GM21515 (cell line): ENCODE measurements at regions not wholly inside any gene's neighbourhood (a gene's known extent, or its start where the extent isn't known, plus 50 kb on each side); places are given as distances from the start of the nearest gene placed in this dataset.
A peak's percentile ranks its signal among the peaks of the same experiment; 100 is the strongest.

ENCODE experiments used
- ATAC-seq: cut with Tn5 transposase; IDR thresholded peaks from one replicate; pipeline ENCODE4 v1.9.1; 2021; ENCODE audit not compliant: unreplicated experiment

GRCh38 chr9:90420768-90421513 lies 221.7 kb downstream of the DIRAS2 start:
- no peak for ATAC-seq

DNA sequence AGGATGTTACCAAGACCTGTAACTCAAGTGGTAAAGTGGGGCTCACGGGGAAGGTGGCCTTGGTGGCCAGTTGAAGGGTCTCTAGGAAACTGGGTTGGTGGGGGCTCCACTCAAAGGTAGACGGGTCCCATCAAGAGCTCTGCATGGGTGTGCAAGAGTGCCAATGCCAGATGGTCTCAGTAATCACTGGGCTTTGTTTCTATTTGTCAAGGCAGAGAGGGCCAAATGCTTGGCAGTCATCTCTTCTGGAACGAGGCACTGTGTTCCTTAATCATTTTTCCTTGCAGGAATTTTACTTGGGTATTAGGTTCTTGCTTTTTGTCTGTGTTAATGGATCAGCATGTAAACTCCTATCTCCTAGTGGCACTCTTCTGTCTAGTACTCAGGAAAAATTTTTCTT lies 220.8 kb downstream of the DIRAS2 start:
- no peak for ATAC-seq

DNA sequence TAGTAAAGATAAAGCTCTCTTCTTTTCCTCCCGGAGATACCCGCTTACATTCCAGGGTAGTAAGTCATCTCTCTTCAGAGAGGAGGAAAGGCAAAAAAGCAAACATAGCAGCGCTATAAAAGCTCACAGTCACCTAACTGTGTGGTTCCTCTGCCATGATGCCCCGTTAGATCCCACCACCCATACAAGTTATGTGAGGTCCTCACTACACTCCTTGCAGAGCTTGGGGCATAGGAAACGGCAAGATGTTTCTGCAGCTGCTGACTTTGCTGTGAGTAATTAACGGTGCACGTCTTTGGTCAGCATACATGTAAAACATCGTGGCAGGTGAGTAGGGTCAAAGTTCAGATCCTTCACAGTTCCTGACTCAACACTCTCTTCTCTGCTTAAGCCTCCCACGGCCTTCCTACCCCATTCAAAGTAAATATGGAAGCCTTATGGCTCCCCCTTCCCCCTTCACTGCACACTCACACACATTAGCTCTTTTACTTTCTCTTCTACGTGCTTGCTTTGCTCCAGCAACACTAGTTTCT lies 218.9 kb downstream of the DIRAS2 start:
- no peak for ATAC-seq

DNA sequence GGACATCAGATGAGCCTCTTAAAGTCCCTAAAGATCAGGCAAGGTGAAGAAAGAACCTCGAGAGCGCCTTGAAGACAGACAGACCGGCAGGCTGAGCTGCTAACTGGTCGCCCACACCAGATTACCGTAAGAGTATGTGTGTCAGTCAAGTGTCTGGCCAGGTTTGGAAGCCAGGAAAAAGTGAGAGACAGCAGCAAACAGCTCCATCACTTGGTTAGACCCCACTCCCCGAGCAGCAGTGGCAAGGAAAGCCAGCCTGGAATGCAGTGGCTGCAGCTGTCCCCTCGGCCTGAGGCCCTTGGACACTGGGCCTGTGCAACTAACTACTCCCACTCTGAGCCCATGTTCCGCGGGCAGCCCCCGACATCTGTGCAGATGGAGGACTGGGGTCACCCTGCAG lies 214.1 kb downstream of the DIRAS2 start:
- ATAC-seq, result no peak

- no peak for ATAC-seq
Measured at GRCh38 chr9:90432951-90433350, 209.7 kb downstream of the DIRAS2 start.

DNA sequence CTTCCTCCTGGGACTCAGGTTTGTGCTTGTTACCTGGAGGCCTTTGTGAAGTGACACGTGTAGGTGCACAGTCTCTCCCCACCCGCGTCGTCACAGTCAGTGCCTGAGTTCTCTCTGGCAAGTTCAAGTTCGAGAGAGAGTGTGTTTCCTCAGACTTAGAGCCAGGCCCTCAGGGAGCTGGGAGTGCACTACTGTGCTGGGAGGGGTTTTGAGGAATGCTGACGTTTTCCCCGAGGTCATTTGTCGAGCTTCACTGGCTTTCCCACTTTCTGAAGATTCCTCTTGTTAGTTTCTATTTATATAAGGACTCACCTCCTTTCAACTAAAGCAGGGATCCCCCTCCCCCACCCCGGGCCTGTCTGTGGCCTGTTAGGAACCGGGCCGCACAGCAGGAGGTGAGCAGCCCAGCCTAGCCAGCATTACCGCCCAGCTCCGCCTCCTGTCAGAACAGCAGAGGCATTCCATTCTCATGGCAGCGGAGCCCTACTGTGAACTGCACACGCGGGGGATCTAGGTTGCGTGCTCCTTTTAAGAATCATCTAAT lies 209.2 kb downstream of the DIRAS2 start:
- ATAC-seq, result no peak

- no peak for ATAC-seq
Measured at GRCh38 chr9:90441814-90442213, 200.8 kb downstream of the DIRAS2 start.

DNA sequence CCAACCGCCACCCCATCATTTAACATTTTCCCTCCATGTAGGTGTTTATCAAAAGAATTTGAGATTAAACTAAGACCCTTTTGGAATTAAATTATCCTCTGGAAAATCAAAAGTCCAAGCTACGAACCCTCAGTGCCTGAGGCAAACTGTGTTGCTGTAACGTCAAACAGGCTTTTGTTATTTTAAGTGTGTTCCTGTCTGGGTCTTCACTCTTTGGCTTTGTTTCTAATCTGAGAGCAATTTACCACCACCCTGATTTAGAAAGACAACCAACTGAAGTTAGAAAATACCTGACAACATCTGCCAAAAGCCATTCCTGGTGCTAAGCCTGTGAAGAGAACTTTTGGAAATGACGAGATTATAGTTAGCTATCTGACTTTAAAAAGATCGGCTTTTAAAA lies 199.9 kb downstream of the DIRAS2 start:
- ATAC-seq, result no peak

- ATAC-seq, result no peak
Measured at GRCh38 chr9:90444609-90445204, 197.9 kb downstream of the DIRAS2 start.

DNA sequence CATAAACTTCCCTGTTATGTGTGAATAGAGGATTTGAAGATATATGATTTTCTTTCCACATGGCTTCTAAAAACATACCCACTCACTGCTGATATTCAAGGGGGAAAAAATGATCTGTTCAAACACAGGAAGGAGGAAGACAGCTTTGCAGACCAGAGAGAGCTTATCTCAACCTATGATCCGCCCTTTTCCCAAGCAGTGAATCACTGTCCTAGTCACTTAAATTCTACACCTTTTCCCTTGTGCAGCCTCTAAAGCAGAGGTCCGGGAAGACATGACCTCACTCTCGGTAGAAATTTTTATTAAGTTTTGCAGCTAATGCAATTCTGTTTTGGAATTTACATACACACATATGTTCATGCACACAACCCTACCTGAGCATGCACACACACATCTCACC lies 197.2 kb downstream of the DIRAS2 start:
- no peak for ATAC-seq

DNA sequence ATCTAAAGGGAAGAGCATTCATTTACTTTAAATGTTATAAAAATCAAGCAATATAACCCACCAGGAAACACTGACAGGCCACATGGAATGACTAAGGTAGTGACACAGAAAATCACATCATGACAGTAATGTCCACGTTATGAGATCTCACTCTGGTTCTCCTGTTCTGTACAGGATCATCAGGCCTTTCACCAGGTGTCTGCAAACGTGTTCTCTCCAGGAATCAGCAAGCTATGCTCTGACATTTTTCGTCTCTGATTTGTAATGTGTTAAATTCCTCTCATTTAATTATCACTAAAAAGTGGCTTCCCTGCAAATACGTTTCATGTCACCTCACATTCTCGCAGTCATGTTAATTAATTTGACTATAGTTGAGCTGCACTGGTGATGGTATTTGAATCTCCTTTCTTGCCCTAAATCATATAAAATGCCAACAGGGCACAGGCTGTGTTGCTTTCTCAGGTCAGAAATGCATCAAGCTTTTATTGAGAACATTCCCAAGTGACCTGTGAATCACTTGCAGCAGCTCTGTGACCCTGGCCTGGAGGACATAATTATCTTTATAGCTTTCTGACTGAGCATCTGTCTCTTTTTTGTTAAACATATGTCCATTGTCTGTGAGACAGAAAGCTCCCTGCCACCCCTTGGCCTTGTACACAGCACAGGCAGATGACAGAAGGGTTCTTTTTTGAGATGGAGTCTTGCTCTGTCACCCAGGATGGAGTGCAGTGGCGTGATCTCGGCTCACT lies 196.2 kb downstream of the DIRAS2 start:
- no peak for ATAC-seq

- no peak for ATAC-seq
Measured at GRCh38 chr9:90447773-90448172, 194.9 kb downstream of the DIRAS2 start.

DNA sequence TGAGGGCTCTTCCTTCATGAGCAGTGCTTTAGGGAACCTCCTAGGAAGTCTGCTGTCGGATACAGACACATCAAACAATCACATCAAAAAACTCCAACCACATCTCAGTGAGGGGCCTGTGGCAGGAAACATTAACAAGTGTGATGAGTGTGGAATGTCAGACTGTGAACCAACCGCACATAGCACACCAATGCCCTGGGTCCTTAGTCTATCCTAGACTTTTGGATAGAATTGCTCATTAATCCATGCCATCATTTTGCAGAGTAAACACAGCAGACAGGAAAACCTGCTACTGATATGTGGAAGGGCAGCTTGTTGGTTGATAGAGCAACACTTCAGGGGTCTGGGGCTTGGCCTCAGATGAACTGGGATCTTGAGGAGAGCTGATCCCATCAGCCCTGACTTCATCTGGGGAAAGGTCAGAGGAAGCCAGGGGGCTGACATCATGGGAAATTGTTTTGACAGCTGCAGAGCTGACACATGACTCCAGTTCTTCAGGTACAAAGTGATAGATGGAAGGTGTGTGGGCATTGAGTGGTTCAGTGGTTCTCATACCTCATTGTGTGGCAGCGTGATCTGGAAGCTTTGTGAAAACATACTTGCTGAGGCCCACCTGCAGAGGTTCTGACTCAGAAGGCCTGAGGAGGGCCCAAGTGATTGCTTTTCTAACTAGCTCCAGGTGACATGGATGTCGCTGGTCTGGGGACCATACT lies 193.3 kb downstream of the DIRAS2 start:
- ATAC-seq, result no peak

- ATAC-seq, result no peak
Measured at GRCh38 chr9:90451804-90452203, 190.8 kb downstream of the DIRAS2 start.

- no peak for ATAC-seq
Measured at GRCh38 chr9:90455316-90455715, 187.3 kb downstream of the DIRAS2 start.

GRCh38 chr9:90457386-90458190 lies 185.0 kb downstream of the DIRAS2 start:
- no peak for ATAC-seq

- ATAC-seq, result no peak
Measured at GRCh38 chr9:90458485-90458884, 184.1 kb downstream of the DIRAS2 start.

GRCh38 chr9:90459321-90459720 lies 183.3 kb downstream of the DIRAS2 start:
- peak; percentile 89 for ATAC-seq

DNA sequence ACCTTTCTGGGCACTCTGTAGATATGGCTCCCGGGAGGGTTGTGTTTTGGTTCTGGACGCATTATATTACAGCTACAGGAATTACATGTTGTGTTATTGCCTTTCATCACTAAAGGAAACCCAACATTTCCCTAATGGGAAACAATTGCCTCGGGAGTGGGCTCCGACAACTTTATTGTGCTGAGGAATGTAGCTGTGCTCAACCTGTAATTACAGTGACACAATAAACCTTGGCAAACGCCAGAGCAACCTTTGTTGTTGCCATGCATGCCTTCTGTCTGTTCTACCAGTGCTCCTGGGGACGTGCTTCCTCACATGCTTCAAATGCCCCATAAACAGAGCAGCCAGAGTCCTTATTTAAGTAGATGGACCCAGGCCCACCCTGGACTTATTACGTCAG lies 182.4 kb downstream of the DIRAS2 start:
- ATAC-seq, result no peak

DNA sequence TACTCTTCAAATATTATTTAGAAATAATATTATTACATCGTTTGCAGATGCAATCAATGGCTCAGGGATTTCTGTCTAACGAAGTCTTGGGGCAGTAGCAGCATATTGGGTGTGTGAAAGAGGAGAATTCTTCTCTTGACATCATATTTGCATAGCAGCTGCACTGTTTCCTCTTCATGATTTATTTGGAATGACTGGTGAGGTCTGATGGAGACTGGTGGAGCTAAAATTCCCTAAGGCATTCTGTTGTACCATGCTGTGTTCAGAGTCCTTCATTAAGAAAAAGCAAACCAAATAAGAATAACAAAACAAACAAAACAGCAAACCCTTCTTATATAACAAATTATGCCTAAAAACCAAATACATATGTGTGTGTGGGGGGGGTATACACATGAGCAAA lies 177.6 kb downstream of the DIRAS2 start:
- no peak for ATAC-seq
